ENCODE measurements at regions not wholly inside any gene's neighbourhood (a gene's known extent, or its start where the extent isn't known, plus 50 kb on each side); places are given as distances from the start of the nearest gene placed in this dataset.
A peak's percentile ranks its signal among the peaks of the same experiment; 100 is the strongest.

GRCh38 chr3:16808393-16809107 is 76.2 kb upstream of the PLCL2 start:
- H3K14ac ChIP-seq (ENCODE audit: low read length in 2 of 2), result no peak overlapping the region
- no peak overlapping the region for H3K18ac ChIP-seq (ENCODE audit: low read depth in 1 of 2, low read length in 2 of 2)
- H3K4me3 ChIP-seq (ENCODE audit: insufficient read depth in 1 of 2, low read depth in 1 of 2, low read length in 2 of 2), result no peak overlapping the region
- H4K91ac ChIP-seq (ENCODE audit: low read length), result no peak overlapping the region
- 92% methylated on average over 3 of the region's 3 CpGs for WGBS
- peaks cover 0 to 4% of the 10 kb centered on the region in 2 experiments for H3K27me3 ChIP-seq (ENCODE audit: control insufficient read depth in 1 of 2, insufficient read depth in 1 of 2, low read length in 2 of 2)
- no peak overlapping the region for H3K4ac ChIP-seq (ENCODE audit: low read depth in 1 of 2, low read length in 2 of 2)
- no peak overlapping the region for H3K27ac ChIP-seq (ENCODE audit: low read length, poor library complexity, severe bottlenecking)
- no peaks in the 10 kb centered on the region for H3K9me3 ChIP-seq (ENCODE audit: control insufficient read depth, low read length)
- no peaks in the 10 kb centered on the region for H3K79me1 ChIP-seq (replicated peaks; ENCODE audit: low read length, poor library complexity, severe bottlenecking)
- no peak overlapping the region for H2BK12ac ChIP-seq (ENCODE audit: low read length in 2 of 2)
- no peak overlapping the region for H3K4me2 ChIP-seq (ENCODE audit: low read length, poor library complexity, severe bottlenecking)
- no peak overlapping the region for H2AK5ac ChIP-seq (ENCODE audit: low read length, severe bottlenecking)
- no peak for DNase-seq
- H3K36me3 ChIP-seq (ENCODE audit: control insufficient read depth in 1 of 2, insufficient read depth in 2 of 2, low read depth in 1 of 2, low read length in 2 of 2), result no peaks in the 10 kb centered on the region
- peak overlapping the region; percentile 23 for H4K8ac ChIP-seq (ENCODE audit: low read length)
- H3K9ac ChIP-seq (ENCODE audit: low read length), result peak overlapping the region; percentile 63
- H2AFZ ChIP-seq (ENCODE audit: low read depth, low read length), result no peak overlapping the region
- no peak overlapping the region for H3K23ac ChIP-seq (ENCODE audit: low read length in 2 of 2)
- no peak overlapping the region for H2BK120ac ChIP-seq (ENCODE audit: low read depth, low read length)
- H2BK5ac ChIP-seq (ENCODE audit: low read depth, low read length, poor library complexity, severe bottlenecking), result no peak overlapping the region
- no peak overlapping the region for H2BK15ac ChIP-seq (ENCODE audit: low read depth, poor library complexity, severe bottlenecking)
- H3K4me1 ChIP-seq (ENCODE audit: control insufficient read depth, insufficient read depth, low read depth, low read length), result no peaks in the 10 kb centered on the region

- Histone ChIP-seq H3K9me3 (ENCODE audit: control insufficient read depth, low read length) (no peaks in the 10 kb centered on the region), H2AFZ (ENCODE audit: low read depth, low read length) (no peak overlapping the region), H4K8ac (ENCODE audit: low read length) (no peak overlapping the region), H3K27me3 (ENCODE audit: control insufficient read depth in 1 of 2, insufficient read depth in 1 of 2, low read length in 2 of 2) (peaks cover 0 to 3% of the 10 kb centered on the region in 2 experiments), H3K4me3 (ENCODE audit: insufficient read depth in 1 of 2, low read depth in 1 of 2, low read length in 2 of 2) (no peak overlapping the region), H3K9ac (ENCODE audit: low read length) (no peak overlapping the region), H2BK15ac (ENCODE audit: low read depth, poor library complexity, severe bottlenecking) (no peak overlapping the region), H2AK5ac (ENCODE audit: low read length, severe bottlenecking) (no peak overlapping the region), H3K4me2 (ENCODE audit: low read length, poor library complexity, severe bottlenecking) (no peak overlapping the region), H3K18ac (ENCODE audit: low read depth in 1 of 2, low read length in 2 of 2) (no peak overlapping the region), H3K36me3 (ENCODE audit: control insufficient read depth in 1 of 2, insufficient read depth in 2 of 2, low read depth in 1 of 2, low read length in 2 of 2) (no peaks in the 10 kb centered on the region), H4K91ac (ENCODE audit: low read length) (no peak overlapping the region), H3K27ac (ENCODE audit: low read length, poor library complexity, severe bottlenecking) (no peak overlapping the region), H2BK12ac (ENCODE audit: low read length in 2 of 2) (no peak overlapping the region), H3K4ac (ENCODE audit: low read depth in 1 of 2, low read length in 2 of 2) (no peak overlapping the region), H2BK120ac (ENCODE audit: low read depth, low read length) (no peak overlapping the region), H3K4me1 (ENCODE audit: control insufficient read depth, insufficient read depth, low read depth, low read length) (no peaks in the 10 kb centered on the region), H3K23ac (ENCODE audit: low read length in 2 of 2) (no peak overlapping the region), H2BK5ac (ENCODE audit: low read depth, low read length, poor library complexity, severe bottlenecking) (no peak overlapping the region), H3K14ac (ENCODE audit: low read length in 2 of 2) (no peak overlapping the region), H3K79me1 (replicated peaks; ENCODE audit: low read length, poor library complexity, severe bottlenecking) (no peaks in the 10 kb centered on the region)
- no peak for DNase-seq
- WGBS, result 74% methylated on average over 4 of the region's 4 CpGs
These were observed 75.3 kb upstream of the PLCL2 start for GRCh38 chr3:16809482-16809881.

- Histone ChIP-seq H2BK12ac (ENCODE audit: low read length in 2 of 2) (no peak overlapping the region), H3K27ac (ENCODE audit: low read length, poor library complexity, severe bottlenecking) (no peak overlapping the region), H2BK15ac (ENCODE audit: low read depth, poor library complexity, severe bottlenecking) (no peak overlapping the region), H3K4ac (ENCODE audit: low read depth in 1 of 2, low read length in 2 of 2) (no peak overlapping the region), H3K4me3 (ENCODE audit: insufficient read depth in 1 of 2, low read depth in 1 of 2, low read length in 2 of 2) (no peak overlapping the region), H3K9me3 (ENCODE audit: control insufficient read depth, low read length) (no peaks in the 10 kb centered on the region), H3K79me1 (replicated peaks; ENCODE audit: low read length, poor library complexity, severe bottlenecking) (no peaks in the 10 kb centered on the region), H3K14ac (ENCODE audit: low read length in 2 of 2) (no peak overlapping the region), H3K9ac (ENCODE audit: low read length) (no peak overlapping the region), H3K36me3 (ENCODE audit: control insufficient read depth in 1 of 2, insufficient read depth in 2 of 2, low read depth in 1 of 2, low read length in 2 of 2) (no peaks in the 10 kb centered on the region), H3K27me3 (ENCODE audit: control insufficient read depth in 1 of 2, insufficient read depth in 1 of 2, low read length in 2 of 2) (peaks cover 0 to 3% of the 10 kb centered on the region in 2 experiments), H3K4me2 (ENCODE audit: low read length, poor library complexity, severe bottlenecking) (no peak overlapping the region), H4K8ac (ENCODE audit: low read length) (no peak overlapping the region), H2BK120ac (ENCODE audit: low read depth, low read length) (no peak overlapping the region), H2AFZ (ENCODE audit: low read depth, low read length) (no peak overlapping the region), H3K18ac (ENCODE audit: low read depth in 1 of 2, low read length in 2 of 2) (no peak overlapping the region), H3K23ac (ENCODE audit: low read length in 2 of 2) (no peak overlapping the region), H3K4me1 (ENCODE audit: control insufficient read depth, insufficient read depth, low read depth, low read length) (no peaks in the 10 kb centered on the region), H2BK5ac (ENCODE audit: low read depth, low read length, poor library complexity, severe bottlenecking) (no peak overlapping the region), H2AK5ac (ENCODE audit: low read length, severe bottlenecking) (no peak overlapping the region), H4K91ac (ENCODE audit: low read length) (no peak overlapping the region)
- no peak for DNase-seq
- WGBS, result 100% methylated on average over 1 of the region's 2 CpGs
These were observed 74.8 kb upstream of the PLCL2 start for GRCh38 chr3:16809993-16810392.

- Histone ChIP-seq H3K4me1 (ENCODE audit: control insufficient read depth, insufficient read depth, low read depth, low read length) (no peaks in the 10 kb centered on the region), H2BK15ac (ENCODE audit: low read depth, poor library complexity, severe bottlenecking) (no peak overlapping the region), H3K23ac (ENCODE audit: low read length in 2 of 2) (no peak overlapping the region), H3K18ac (ENCODE audit: low read depth in 1 of 2, low read length in 2 of 2) (no peak overlapping the region), H3K9ac (ENCODE audit: low read length) (no peak overlapping the region), H3K4me2 (ENCODE audit: low read length, poor library complexity, severe bottlenecking) (no peak overlapping the region), H3K14ac (ENCODE audit: low read length in 2 of 2) (no peak overlapping the region), H3K4me3 (ENCODE audit: insufficient read depth in 1 of 2, low read depth in 1 of 2, low read length in 2 of 2) (no peak overlapping the region), H3K4ac (ENCODE audit: low read depth in 1 of 2, low read length in 2 of 2) (no peak overlapping the region), H3K36me3 (ENCODE audit: control insufficient read depth in 1 of 2, insufficient read depth in 2 of 2, low read depth in 1 of 2, low read length in 2 of 2) (no peaks in the 10 kb centered on the region), H3K27ac (ENCODE audit: low read length, poor library complexity, severe bottlenecking) (no peak overlapping the region), H2BK120ac (ENCODE audit: low read depth, low read length) (no peak overlapping the region), H3K9me3 (ENCODE audit: control insufficient read depth, low read length) (no peaks in the 10 kb centered on the region), H3K27me3 (ENCODE audit: control insufficient read depth in 1 of 2, insufficient read depth in 1 of 2, low read length in 2 of 2) (peaks cover 0 to 3% of the 10 kb centered on the region in 2 experiments), H4K91ac (ENCODE audit: low read length) (no peak overlapping the region), H2AFZ (ENCODE audit: low read depth, low read length) (no peak overlapping the region), H4K8ac (ENCODE audit: low read length) (no peak overlapping the region), H2AK5ac (ENCODE audit: low read length, severe bottlenecking) (no peak overlapping the region), H2BK5ac (ENCODE audit: low read depth, low read length, poor library complexity, severe bottlenecking) (no peak overlapping the region), H2BK12ac (ENCODE audit: low read length in 2 of 2) (no peak overlapping the region), H3K79me1 (replicated peaks; ENCODE audit: low read length, poor library complexity, severe bottlenecking) (no peaks in the 10 kb centered on the region)
- DNase-seq, result no peak
- 77% methylated on average over 7 of the region's 7 CpGs for WGBS
These were observed 74.0 kb upstream of the PLCL2 start for GRCh38 chr3:16810593-16811367.

All from mesenchymal stem cell (in vitro differentiated cells and primary cell).